ENCODE measurements at regions not wholly inside any gene's neighbourhood (a gene's known extent, or its start where the extent isn't known, plus 50 kb on each side); places are given as distances from the start of the nearest gene placed in this dataset.
"Not testable (repeated sequence)": the region's sequence is repeated elsewhere in the genome, so short reads cannot be mapped to it uniquely, and the experiment has no call there.

DNA sequence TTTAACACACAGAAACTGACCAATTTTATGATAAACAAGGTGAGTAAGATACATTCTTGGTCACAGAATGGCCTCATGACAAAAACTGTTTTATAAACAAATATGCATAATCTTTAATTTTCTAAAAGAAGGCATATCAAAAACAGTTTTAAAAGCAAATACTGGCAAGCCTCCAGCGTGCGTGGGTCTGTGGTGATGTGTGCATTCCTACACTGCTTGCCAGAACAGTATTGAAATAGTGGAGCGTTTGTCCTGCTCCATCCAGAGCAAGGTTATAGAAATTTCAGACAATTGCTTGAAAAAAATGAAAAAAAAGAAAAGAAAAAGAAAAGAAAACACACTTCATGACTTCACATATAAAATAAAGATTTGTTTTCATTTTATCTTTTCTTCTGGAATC, 140.9 kb downstream of the MZT1 start:
- no peak for DNase-seq

DNA sequence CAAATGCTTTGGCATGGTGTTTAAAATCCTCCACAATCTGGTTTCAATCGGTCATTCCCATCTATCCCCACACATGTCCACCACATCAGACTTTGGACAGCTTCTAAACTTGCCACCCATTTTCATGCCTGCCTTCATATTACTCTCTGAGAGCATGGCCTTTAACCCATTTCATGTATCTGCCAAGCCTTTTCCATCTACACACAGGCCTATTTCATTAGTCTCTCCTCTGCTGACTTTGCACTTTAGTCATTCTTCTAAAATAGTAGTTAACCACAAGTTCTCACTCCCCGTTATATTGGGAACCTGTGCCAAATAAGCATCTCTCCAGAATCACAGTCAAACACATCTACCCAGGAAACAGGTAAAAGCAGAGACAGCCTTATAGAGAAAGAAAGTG, 142.2 kb downstream of the MZT1 start:
- DNase-seq, result no peak

DNA sequence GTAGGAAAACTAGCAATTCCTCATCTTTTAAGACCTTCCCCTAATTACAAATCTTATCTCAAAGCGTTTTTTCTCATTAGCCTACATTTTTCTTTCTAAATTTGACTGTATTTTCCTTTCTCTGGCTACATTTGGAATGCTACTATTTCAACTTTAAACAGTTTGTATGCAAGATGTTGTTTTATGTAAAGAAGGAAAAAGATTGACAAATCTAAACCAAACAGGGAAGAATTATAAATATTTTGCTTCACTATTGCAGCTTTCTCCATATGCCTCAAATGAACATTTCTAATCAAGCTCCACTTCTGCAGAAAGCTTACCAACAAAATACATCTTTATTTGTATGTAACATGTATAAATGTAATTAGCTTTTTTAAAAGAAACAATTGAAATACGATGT, 156.2 kb downstream of the MZT1 start:
- no peak for DNase-seq

DNA sequence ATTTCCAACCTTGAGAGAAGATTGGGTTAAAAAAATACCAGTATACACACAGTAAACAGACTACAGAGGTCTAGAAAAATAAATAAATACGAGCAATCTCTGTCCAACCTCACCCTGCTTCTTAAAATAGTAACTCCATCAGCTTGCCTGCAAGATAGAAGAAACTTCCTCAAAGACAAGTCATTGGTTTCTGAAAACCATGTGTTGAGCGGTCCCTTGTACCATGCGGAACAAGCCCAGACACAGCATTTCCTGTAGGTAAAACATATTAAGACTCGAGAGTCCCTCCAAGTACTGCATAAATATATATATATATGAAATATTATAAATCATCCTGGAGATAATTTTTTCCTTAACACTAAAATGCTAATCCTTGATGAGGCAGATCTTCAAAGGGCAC, 157.4 kb downstream of the MZT1 start:
- DNase-seq, result no peak

DNA sequence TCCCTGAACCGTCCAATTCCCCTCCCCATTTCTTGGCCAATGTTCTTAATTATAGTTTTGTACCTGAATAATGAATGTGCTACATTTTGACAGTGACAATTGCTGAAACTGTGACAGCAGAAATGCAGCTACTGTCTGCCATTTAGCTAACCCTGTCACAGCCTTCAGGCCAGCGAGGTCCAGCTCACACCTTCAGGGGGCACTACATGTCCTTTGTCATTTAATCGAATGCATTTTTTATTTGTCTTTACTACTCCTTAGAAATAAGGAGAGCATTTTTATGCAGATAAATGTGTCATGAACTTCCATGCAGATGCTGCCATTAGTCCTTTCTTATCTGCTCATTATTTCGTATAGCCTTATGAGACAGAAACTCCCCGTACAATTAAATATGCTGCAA, 159.9 kb downstream of the MZT1 start:
- DNase-seq, result no peak

DNA sequence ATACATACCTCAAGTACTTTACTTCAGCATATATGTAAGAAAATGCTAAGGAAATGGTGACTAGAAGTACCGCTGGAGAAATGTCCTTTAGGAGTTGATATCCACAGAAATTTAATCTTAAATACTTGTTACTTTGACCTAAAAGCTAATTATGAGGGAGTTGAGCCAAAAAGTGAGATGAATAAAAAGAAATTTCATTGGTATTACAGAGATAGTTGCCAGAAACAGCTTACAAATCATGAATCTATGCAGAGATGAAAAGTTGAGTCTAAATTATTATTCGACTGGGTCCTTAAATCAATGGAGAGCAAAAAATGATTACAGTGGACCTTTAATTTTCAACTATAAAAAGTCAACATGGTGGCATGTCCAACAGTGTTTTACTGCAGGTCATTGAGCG, 160.9 kb downstream of the MZT1 start:
- no peak for DNase-seq

DNA sequence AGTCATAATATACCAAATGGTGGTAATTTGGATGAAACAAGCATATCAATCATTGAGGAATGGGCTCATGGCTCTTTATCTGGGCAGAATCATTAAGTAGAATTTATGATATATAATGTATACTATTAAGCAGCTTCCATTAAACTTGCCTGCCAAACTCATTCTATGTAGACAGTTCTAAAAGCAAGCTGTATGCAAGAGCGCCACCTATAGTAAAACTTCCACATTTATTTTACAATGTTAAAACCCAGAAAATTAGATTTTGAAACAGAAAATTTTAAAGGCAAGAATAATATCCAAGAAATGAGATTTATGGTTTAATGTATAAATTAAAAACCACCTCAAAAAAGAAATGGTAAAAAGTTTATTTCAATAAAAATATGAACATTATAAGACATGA, 161.5 kb downstream of the MZT1 start:
- peak; percentile 10 to 37 (median 17) for DNase-seq

DNA sequence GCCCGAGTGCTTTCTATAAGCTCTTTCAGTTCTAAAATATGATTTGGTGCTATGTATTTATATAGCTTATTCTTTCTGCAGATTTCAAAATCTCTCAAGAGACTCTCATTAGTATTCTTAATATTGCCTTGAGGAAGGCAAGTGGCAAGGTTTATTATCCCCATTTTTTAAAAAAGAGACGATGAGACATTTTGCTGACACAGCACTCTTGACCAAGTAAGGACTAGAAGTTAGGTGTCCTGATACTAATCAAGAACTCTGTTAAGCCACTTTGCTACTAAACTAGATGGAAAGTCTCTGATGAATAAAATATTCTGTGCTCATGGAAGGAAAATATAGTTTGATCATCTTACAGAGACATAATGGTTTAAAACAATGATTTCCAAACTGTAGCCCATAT, 164.7 kb downstream of the MZT1 start:
- DNase-seq, result no peak

DNA sequence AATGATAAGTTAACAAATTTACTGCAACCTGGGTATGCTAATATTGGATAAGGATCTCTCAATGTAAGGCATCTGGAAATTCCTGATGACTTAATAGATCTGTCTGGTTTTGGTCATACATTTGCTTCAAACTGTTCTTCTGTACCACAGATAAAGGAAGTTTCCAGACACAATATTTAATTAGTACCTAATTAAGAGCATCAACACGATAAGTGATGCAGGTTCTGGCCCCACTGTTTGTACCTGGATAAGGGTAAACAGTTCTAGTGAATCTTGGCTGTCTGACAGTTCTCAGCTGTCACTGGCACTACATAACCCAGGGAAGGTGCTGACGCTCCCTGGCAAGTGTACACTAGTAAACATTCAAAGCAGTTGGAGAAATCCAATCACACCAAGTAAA, 165.6 kb downstream of the MZT1 start:
- DNase-seq, result no peak

DNA sequence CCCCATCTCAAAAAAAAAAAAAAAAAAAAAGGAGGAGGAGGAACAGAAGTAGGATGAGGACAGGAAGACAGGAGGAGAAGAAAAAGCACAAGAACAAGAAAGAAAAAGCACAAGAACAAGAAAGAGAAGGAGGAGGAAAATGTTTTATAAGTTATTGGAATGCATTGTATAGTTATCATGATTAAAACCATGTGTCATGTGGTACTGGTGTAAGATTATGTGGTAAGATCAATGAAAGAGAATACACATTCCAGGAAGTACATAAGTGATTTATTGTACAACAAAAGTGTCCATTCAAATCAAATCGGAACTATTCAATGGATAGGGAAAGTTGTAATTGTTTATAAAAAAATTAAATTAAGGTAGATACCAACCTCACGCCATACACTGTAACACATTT, 167.7 kb downstream of the MZT1 start:
- DNase-seq, result no peak

DNA sequence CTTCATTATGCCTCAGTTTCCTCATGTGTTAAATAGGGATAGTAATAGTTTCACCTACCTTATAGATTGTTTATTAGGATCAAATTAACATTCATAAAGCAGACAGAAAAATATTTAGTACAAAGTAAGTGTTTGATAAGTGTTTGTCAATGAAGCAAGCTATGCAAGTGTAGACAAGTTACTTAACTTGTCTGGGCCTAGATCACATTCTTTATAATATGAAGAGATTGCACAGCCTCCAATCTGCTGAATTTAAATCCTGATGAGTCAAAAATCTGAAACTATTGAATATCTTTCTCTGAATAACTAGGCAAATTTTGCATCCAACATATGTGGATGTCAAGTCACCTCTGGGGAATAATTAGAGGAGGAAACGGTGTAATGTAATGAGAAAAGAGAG, 170.5 kb downstream of the MZT1 start:
- no peak for DNase-seq

DNA sequence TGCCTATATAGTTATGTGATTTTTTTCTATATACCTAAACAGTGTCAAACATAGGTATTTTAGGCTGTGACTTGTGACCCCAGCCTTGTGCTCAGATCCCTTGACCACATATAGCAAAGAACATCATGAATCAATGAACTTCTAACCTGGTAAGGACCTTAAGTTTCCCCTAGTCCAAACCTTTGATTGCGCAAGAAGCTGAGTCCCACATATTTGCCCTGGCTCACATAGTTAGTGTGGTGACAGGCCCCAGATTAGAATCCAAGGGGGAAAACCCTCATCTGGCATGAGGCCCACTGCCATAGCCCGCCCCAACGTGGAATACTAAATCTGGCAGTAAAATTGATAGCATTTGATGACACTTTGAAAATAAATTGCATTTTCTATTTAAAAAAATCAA, 171.8 kb downstream of the MZT1 start:
- no peak for DNase-seq

DNA sequence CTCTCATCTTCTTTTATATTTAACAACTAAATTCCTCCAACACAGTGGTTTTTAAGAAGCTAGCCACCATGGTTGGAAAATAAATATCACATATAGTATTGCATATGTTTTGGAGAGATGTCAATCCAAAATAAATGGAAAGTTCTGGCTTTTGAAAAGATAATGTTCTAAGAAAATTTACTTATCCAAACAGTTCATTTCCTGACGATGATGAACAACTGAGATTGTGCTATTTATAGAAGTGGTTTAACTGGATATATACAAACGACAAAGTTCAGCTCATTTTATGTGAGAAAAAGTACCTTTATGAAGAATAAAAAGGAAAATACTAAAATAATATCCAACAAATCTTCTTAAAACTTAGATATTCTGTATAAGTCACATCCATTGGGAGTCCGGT, 174.7 kb downstream of the MZT1 start:
- DNase-seq, result no peak

DNA sequence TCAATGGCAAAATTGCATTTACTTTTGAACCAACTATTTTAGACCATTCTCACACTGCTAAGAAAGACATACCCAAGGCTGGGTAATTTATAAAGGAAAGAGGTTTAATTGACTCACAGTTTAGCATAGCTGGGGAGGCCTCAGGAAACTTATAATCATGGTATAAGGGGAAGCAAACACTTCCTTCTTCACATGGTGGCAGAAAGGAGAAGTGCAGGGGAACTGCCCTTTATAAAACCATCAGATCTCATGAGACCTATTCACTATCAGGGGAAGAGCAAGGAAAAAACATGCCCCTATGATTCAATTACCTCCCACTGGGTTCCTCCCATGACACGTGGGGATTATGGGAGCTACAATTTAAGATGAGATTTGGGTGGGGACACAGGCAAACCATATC, 181.5 kb downstream of the MZT1 start:
- DNase-seq, result not testable (repeated sequence)

DNA sequence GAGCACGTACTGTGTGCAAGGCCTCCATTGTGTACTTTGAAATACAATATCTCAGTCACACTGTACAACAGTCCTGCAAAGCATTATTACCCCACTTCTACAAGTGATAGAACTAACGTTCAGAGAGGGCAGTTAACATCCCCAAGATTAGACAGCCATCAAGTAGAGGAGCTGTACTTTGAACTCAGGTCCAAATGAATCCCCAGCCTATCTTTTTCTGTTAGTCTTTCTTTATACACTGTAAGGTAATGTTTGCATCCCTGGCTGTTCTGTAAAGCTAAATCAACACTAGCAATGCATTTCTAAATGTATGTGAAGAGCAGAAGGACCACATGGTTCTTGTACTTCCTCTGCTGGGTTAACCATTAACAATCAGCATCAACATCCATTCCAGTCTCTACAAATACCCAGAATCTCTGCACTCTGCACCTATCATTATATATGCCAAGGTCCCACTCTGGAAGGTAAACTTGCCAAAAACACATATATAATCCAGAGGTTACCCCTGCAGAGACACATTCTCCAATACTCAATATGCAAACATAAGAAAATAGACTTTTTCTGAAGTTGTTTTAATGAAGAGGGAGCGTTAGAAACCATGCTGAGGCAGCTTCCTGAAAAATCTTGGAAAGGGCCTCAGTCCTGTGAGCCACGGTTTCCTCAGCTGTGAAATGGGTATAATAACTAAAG, 182.3 kb downstream of the MZT1 start:
- no peak for DNase-seq

DNA sequence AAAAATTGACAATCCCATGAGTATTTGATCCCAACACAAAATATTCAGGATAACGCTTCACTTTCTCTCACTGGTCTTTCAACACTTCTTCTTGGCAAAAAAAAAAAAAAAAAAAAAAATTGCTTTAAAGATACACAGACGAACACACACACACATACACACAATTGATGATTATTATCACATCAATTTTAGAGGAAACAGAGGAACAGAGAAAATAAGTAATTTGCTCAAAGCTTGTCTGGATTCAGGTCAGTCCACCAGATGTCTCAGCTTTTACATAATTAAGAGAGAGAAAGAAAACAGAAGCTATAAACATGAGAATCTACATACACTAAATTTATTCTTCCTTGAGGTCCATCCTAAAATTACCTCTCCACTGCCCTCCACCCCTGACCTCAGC, 183.4 kb downstream of the MZT1 start:
- no peak for DNase-seq

DNA sequence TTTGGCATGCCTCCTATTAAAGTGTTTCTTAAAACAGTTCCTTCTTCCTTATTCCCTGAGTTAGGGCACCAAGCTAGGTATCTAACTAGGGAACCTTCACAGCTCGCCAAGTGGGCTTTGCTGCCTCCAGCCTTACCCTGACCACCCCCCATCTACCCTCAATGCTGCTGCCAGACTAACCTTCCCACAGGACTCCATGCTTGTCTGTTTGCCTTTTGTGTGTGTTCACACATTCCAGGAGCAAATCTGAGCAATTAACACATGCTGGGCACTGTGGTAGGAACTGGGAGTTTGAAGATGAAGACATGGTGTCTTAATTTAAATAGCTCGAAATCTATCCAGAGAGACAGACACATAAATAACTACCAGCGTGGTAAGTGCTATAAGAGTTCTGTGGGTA, 185.2 kb downstream of the MZT1 start:
- no peak for DNase-seq

DNA sequence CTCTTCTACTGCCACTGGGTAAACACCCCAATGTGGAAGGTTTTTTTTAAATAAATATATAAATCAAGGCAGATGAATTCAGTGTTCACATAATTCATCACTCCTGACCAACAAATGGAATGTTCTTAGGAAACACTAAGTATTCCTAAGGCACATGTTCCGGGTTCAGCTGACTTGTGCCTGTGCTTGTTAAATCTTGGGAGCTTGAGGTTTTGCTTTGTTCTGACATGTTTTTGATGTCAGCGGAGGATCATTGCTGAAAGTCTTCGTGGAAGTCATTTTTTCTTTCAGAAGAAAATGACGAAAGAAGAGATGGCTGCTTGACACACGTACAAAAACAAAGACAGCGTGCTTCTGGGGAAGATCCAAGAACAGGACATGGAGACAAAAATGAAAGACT, 185.8 kb downstream of the MZT1 start:
- no peak for DNase-seq

DNA sequence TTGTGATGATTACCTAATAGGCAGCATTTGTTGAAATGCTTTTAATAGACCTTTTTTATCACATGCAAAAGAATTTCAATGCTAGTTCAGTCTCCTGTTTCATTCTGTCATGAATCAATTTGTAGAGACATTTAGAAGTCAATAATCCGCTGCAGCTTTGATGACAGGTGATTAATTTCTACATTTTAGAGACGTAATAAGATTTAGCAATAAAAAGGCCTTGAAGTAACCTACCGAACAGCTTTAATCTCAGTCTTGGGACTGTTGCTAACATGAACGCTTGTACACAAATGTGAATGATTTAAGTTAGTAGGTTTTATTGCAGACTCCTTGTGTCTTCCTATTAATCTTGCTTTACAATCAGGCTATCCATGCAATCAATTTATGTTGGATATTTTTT, 186.5 kb downstream of the MZT1 start:
- DNase-seq, result no peak

DNA sequence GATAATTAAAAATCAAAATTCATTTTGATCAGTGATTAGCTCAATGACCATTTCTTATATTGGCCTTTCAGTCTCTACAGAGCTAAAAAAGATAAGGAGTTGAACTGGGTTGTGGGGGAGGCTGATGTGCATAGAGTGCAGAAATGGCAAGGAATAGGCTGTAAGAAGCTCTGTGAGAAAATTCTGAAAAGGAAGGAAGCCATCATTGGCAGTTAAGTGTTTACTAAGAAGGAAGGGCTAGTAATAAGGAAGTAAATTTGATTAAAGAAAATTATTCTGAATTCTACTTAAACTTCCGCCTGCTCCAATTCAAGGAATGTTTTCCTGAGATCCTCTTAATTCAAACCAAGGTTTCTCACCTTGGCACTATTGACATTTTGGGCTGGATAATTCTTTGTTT, 187.5 kb downstream of the MZT1 start:
- no peak for DNase-seq

DNA sequence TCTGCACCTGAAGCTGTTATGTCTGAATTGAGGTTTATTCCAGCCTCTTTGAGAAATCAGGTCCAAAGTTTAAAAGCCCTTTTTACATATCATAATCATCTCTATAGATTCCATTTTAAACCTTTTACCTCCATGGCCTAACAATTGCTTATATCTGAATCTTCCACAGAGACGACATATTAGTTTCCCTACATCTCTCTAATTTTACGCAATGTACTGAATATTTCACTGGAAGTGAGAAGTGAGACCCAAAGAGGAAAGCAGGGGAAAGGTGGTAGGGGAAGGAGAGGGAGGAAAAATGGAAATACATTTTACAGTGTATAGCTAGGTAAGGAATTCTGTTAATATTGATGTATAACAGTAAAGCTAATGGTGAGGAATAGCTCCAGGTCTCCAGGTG, 189.6 kb downstream of the MZT1 start:
- no peak for DNase-seq

DNA sequence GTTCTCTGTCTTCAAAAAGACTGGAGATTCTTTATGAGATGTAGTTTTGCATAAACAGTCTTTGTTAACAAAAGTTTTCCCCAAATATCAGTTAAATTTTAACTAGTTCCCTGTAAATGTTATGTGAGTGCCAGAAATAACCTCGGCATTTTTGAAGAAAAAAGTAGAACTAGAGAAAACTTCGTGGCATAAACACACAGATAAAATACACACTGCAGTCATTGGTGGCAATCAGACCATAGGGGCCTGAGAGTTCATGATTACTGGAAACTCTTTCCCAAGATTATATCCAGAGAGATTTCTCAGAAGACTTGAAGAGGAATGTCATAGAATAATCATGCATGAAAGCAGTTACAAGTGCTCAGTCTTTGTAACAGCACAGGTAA, 190.0 kb downstream of the MZT1 start:
- peak in 2 of 3 donors; percentile 5 to 41 for DNase-seq

DNA sequence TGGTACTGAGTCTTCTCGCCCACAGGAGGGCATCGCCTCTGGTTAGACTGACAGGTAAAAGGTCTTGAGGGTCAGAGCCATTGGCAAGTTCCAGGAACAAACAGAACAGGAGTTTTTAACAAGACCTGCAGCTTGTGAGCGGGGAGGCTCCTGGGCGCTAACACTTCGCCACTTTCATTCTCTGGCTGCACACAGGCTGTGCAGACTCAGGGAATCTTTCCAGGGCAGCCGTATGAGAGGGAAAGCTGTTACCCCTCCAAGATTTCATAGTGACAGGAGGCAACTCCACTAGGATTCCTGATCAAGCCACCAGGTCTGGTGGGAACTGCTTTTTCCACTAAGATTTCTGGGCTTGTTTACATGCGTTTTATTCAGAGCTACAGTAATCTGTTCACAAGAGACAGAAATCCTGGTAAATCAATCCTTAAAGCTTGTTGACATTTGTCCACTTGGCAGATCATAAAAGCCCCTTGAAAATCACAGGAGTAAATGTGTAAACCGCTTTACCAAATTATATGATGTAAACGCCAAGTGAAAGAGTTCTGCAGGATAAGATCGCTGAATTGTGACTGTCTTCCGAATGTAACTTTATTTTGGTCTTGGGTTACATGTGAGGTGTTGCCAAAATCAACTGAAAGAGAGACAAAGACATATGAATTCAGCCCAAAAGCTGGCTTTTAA, 190.6 kb downstream of the MZT1 start:
- DNase-seq, result peak in 2 of 3 donors; percentile 15 to 41
